ENCODE measurements at regions not wholly inside any gene's neighbourhood (a gene's known extent, or its start where the extent isn't known, plus 50 kb on each side); places are given as distances from the start of the nearest gene placed in this dataset.

GRCh38 chr6:95145457-95145856 is 431.9 kb upstream of the MANEA start:
- no peak for TF ChIP-seq CTCF (IDR thresholded peaks at IDR 0.05 in 8 of 11, conservative IDR thresholded peaks at IDR 0.05 in 3 of 11)
- no peak for TF ChIP-seq POLR2AphosphoS5 (IDR thresholded peaks at IDR 0.05)
